ENCODE measurements at regions not wholly inside any gene's neighbourhood (a gene's known extent, or its start where the extent isn't known, plus 50 kb on each side); places are given as distances from the start of the nearest gene placed in this dataset.

- DNase-seq (ENCODE audit: low read depth) = no peak
These were observed 353.5 kb downstream of the MYCN start for GRCh38 chr2:16293871-16294270.

- no peak for DNase-seq (ENCODE audit: low read depth)
These were observed 353.0 kb downstream of the MYCN start for GRCh38 chr2:16293398-16293797.

DNA sequence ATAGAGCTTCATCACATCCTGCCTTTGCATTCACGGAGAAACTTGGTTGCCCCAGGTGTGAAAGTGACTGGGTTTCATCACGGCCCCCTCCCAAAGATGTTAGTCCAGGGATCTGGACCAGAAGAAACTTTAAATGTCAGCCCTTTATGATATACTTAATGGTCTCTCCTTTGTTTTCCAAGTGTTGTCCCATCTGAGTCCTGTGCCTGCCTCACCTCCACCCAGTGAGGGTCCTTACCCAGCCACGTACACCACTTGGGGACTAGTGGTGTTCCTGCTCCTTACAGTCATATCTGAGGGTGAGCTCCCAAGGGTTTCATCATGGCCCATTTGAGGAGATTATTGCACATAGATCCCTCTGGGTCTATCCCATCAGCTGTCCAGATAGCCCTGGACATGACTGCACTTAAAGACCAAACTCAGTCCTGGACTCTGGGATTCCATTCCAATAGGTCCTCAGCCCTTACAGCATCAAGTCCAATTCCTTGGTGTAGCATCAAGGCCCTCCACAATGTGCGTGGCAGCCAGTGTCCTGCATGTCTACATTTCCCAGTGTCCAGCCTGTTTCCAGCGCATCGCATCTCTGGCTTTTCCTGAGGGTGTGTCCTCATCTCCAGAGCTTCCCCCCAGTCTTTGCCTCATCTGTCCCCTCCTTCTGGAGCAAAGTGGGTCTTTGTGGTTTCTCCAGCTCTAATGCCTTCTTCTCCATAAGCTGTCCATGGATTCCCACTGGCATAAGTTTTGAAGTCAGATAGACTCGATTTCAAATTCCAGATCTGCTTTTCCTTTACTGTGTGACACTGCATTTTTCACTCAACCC, 351.6 kb downstream of the MYCN start:
- DNase-seq (ENCODE audit: low read depth) = no peak

GRCh38 chr2:16291226-16291625, 350.9 kb downstream of the MYCN start:
- DNase-seq (ENCODE audit: low read depth) = no peak

- no peak for DNase-seq (ENCODE audit: low read depth)
These were observed 350.1 kb downstream of the MYCN start for GRCh38 chr2:16290311-16291020.

DNA sequence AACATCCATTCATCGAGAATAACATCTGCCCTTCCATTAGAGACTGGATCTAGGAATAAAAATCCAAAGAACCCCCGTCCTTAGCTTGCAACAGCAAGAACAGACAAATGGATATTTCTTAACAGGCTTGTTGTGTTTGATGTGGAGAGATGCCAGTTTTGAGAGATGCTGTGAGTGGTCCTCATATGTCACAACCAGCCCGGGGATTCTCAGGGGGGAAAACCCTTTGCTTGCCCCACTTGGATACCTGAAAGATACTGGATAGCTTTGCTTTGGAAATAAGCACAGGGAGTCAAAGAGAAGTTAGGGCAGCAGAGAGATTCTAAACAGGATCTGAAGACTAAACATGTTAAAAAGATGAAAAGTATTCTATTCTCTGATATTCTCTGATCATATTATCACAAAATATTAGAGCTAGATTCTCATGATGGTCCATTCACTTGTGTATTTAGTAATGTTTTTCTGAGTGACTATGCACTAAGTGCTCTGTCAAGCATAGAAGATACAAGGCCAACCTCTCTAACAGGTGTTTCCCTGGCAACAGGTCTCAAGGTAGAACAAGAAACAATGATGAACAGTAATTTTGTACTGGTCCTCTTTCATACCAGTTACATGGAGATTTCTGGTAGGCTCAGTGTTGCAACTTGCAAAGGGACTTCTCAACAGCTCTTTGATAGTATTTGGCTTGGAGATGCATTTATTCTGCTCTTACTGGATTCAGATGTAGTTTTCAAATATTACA, 348.2 kb downstream of the MYCN start:
- DNase-seq (ENCODE audit: low read depth) = no peak

DNA sequence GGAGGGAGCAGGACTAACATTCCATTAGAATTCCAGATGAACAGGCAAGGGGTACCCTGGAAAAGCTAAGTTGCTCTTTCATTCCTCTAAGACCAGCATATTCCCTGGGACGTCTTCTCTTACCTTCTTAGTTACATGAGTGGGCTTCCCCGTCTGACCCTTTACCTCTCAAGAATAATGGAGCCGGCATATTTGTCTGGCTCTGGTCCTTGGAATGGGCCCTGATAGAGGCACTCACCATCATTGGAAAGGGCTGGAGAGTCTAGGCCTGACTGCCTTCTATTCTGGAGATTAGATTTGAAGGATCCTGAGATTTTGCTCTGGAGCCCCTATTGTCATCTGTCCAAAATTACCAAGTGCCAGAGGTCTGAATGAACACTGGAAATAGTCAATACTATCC, 347.5 kb downstream of the MYCN start:
- no peak for DNase-seq (ENCODE audit: low read depth)

DNA sequence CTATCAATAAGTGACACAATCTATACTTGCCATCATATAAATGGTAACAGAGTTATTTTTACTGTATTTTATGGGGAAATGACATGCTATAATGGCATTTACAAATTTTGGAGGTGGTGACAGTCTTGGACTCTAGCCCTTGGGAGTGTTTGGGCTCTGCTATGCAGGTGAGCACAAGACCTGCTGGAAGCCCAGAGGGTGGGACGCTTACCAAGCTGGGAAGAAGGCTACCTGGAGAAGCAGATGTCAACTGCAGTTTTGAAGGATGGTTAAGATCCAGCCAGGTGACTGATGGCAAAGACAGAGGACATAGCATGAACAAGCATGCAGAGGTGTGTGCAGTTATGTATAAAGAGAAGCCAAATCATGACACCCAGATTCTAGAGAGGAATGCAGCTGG, 346.9 kb downstream of the MYCN start:
- no peak for DNase-seq (ENCODE audit: low read depth)

DNA sequence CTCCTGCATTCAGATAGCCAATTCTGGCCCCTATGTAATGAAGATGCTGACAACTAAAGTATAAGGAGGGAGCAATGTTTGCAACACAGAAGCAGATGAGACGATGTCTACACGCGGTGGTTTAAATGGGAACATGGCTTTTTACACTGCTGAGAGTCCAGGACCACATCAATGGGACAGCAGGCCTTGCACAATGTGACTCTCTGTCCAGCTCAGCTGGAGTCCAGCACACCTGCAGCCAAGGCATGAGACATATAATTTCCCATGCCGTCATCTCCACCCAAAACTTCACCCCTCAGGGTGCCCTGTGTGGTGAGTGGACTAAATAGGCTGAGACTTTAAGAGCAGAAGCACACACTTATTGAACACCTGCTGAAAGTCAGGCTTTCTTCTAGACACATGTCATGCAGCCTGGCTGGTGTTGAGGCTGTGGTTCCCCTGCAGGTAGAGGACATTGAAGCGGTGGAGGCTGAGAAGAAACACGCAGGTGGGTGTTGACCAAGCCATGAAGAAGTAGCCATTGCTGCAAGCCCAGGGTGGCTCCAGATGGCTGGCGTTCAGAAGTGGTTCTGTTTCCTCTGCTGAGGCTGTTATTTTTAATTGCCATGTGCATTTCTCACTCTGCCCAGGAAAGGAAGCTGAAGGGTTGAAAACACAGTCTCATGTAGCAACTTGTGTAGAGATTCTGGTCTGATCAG, 345.6 kb downstream of the MYCN start:
- DNase-seq (ENCODE audit: low read depth) = no peak

DNA sequence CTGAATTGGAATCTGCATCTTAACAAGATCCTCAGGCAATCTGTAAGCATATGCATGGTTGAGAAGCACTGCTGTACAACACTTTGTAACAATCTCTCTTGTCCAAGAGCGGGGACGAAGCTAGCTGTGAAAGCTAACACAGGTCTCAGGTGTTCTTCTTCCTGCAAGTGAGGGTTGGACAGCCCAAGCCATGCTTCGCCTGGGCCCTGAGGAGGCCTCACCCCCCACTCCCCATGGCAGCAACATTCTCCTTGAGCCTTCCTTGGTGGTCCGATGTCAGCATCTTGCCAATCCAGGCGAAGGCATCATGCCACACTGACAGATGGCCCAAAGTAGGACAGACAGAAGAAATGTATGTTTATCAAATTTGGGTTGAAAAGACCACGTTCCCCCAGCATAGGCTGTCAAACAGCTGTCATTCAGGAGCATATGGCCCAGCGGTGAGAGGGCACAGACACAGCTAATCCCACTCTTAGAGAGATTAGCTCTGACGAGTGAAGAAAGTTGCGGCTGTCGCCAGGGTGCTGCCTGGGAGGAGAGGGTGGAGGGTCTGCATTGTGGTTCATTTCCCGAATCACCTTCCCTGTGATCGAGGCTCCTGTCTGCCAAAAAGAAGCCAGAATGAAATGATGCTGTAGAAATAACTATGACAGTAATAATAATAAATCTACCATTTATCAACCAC, 344.7 kb downstream of the MYCN start:
- DNase-seq (ENCODE audit: low read depth) = no peak

GRCh38 chr2:16283071-16283850, 342.9 kb downstream of the MYCN start:
- DNase-seq (ENCODE audit: low read depth) = no peak

GRCh38 chr2:16282511-16282910, 342.2 kb downstream of the MYCN start:
- no peak for DNase-seq (ENCODE audit: low read depth)

- no peak for DNase-seq (ENCODE audit: low read depth)
These were observed 341.3 kb downstream of the MYCN start for GRCh38 chr2:16281451-16282335.

DNA sequence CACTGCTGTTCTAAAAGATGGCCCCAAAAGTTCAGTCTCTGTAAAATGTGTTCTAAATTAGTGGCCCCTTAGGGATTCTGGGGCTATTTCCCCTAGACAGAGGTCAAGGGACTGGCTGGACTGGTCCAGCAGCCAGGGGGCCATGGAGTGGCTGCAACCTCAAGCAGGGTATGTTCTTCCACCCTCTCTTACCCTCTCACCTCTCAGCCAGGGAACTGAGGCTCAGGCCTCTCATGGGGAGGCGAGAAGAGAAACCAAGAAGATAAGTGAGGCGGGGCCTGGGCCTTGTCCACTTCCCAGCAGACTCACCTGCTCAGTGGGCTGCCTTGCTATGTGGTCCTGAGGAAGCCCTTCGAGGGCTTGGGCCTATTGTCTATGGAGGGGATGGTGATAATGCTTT, 339.7 kb downstream of the MYCN start:
- DNase-seq (ENCODE audit: low read depth) = no peak

GRCh38 chr2:16279641-16280040, 339.3 kb downstream of the MYCN start:
- DNase-seq (ENCODE audit: low read depth) = no peak

- no peak for DNase-seq (ENCODE audit: low read depth)
These were observed 338.8 kb downstream of the MYCN start for GRCh38 chr2:16279201-16279570.

- no peak for DNase-seq (ENCODE audit: low read depth)
These were observed 338.3 kb downstream of the MYCN start for GRCh38 chr2:16278421-16279200.

- no peak for DNase-seq (ENCODE audit: low read depth)
These were observed 336.8 kb downstream of the MYCN start for GRCh38 chr2:16277117-16277516.

DNA sequence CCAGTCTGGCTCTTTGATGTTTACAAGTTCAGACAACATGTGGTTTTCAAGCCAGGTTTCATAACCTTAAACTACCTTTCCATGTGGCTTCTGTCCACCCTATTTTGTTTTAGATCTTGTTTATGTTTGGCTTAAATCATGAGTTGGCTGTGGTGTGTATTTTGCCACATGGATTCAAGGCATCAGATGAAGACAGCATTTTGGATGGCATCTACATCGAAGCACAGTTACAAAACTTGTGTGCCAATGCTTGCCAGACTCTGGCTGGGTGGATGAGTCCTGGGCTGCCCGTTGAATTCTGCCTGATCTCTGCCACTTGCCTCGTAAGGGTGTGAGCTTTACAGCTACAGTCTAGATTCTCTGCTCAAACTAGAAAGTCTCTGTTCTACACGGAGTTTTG, 335.3 kb downstream of the MYCN start:
- DNase-seq (ENCODE audit: low read depth) = no peak

All from stimulated activated CD4-positive, alpha-beta T cell treated with anti-CD3 and anti-CD28 coated beads, Interleukin-2, amount 100 ng/mL, for 4 hours (primary cell).